ENCODE measurements at regions not wholly inside any gene's neighbourhood (a gene's known extent, or its start where the extent isn't known, plus 50 kb on each side); places are given as distances from the start of the nearest gene placed in this dataset.
A peak's percentile ranks its signal among the peaks of the same experiment; 100 is the strongest.

DNA sequence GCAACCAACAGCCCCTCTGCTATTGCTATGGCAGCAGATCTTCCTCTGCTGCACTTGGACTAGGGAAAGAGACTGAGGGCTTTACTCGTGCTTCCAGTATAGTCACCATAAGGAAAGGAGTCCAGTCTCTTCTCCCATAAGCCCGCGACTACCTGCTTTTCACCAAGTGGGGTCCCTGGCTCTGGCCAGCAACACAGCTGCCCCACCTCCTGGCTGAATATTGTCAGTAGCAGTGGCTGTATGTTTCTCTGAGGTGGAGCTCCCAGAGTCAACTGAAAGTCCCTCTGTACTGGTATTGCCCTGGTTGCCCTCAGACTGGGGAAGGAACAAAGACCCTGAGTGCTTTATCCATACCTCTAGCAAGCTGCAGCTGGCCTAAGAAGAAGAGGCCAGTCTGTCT lies 719.6 kb downstream of the SQOR start:
- Histone ChIP-seq H3K36me3 (no peaks in the 10 kb centered on the region), H3K9me3 (peaks cover 0 to 27% (median 6%) of the 10 kb centered on the region in 11 donors), H3K27me3 (no peaks in the 10 kb centered on the region), H3K4me1 (no peaks in the 10 kb centered on the region), H3K27ac (no peak overlapping the region), H3K4me3 (no peak overlapping the region)
- 94% methylated on average over 3 of the region's 3 CpGs for WGBS, 2 donors
- intact Hi-C loops (cut with DNase I): no loop called here
- DNase-seq: no peak
- no peak for ATAC-seq
- TF ChIP-seq, protein P1, sequence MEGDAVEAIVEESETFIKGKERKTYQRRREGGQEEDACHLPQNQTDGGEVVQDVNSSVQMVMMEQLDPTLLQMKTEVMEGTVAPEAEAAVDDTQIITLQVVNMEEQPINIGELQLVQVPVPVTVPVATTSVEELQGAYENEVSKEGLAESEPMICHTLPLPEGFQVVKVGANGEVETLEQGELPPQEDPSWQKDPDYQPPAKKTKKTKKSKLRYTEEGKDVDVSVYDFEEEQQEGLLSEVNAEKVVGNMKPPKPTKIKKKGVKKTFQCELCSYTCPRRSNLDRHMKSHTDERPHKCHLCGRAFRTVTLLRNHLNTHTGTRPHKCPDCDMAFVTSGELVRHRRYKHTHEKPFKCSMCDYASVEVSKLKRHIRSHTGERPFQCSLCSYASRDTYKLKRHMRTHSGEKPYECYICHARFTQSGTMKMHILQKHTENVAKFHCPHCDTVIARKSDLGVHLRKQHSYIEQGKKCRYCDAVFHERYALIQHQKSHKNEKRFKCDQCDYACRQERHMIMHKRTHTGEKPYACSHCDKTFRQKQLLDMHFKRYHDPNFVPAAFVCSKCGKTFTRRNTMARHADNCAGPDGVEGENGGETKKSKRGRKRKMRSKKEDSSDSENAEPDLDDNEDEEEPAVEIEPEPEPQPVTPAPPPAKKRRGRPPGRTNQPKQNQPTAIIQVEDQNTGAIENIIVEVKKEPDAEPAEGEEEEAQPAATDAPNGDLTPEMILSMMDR (IDR thresholded peaks at IDR 0.05): no peak

DNA sequence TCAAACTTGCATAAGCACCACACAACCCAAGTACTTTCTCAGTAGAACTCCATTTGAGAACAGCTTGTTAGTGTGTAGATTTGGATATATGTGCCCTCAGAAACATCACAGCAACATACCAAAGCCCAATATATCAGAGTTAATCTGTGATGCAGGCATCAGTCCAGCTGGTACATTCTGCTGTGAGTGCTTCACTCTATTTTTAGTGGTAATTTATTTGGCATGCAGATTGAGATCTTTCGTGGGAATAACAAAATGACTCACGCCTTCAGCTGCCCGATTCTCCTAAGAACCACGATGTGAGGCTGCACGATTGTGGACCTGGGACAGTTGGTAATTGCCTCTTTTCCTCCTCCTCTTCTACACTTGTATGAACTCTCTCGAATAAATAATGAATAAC lies 730.7 kb downstream of the SQOR start:
- WGBS, 2 donors: 61 to 67% methylated on average over 6 of the region's 6 CpGs
- DNase-seq: peak in 1 of 2 donors; percentile 6
- peak in 7 of 8 donors; percentile 31 to 92 (median 75) for ATAC-seq

DNA sequence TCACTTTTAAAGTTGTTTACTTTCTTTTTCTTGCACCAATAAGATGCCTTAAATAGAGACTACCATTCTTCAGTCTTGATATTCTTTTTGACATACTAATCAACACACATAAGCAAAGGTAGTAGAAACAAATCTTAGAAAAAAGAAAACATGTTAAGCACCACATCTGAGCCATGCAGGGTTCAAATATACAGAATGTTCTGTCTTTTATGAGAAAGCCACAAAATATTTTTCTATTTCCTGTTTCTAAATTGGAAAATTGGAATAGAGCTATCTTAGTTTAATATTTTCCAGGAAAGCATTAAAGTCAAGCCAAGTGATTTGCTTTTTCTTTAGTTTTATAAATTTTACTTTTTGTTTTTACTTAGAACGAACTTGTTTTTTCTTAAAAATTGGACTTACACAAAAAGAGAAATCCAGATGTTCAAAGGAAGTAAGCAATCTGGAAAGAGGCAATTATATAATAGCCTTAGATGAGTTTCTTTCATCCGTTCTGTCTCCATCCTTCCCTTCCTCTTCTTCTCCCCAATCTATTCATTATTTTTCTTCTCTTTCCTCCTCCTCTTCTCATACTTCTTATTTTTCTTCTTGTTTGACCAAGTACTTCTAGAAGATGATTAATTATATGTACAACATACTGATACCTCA lies 731.7 kb downstream of the SQOR start:
- 34 to 51% methylated on average over 2 of the region's 2 CpGs for WGBS, 2 donors

More for the DNA sequence above, 730.7 kb downstream of the SQOR start:
- H3K9me3 ChIP-seq: peaks cover 0 to 11% (median 0%) of the 10 kb centered on the region in 11 donors
- peak overlapping the region in 7 of 10 donors; percentile 4 to 75 (median 52) for H3K27ac ChIP-seq
- H3K4me3 ChIP-seq: peak overlapping the region in 5 of 10 donors; percentile 5 to 28 (median 22)
- intact Hi-C loops (cut with DNase I): no loop called here
- H3K27me3 ChIP-seq: no peaks in the 10 kb centered on the region
- H3K4me1 ChIP-seq: peaks cover 0 to 6% (median 0%) of the 10 kb centered on the region in 9 donors
- TF ChIP-seq, protein P1 (IDR thresholded peaks at IDR 0.05): no peak
- no peaks in the 10 kb centered on the region for H3K36me3 ChIP-seq

DNA sequence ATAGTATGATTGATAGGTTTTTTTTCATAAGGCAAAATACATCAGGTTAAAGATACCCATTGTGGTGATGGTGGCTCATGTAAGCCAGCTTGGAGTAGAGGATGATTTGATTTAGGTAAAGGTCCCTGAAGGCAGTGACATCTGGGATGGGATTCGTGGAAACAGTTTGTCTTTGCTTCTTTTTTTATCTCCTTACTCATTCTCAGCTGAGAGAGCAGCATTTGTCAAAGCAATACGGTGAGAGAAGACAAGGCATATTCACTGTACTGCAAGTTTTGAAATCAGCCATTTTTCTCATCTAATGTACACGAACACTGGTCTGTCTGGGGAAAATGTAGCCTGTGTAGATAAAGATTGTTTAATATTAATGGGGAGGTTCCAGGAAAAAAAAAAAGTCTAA lies 749.1 kb downstream of the SQOR start:
- Histone ChIP-seq H3K27ac (no peak overlapping the region), H3K27me3 (no peaks in the 10 kb centered on the region), H3K9me3 (peaks cover 0 to 6% (median 0%) of the 10 kb centered on the region in 11 donors), H3K36me3 (no peaks in the 10 kb centered on the region), H3K4me1 (no peaks in the 10 kb centered on the region), H3K4me3 (no peak overlapping the region)
- ATAC-seq (no peak), DNase-seq (no peak)
- TF ChIP-seq, protein P1 (IDR thresholded peaks at IDR 0.05): no peak
- WGBS, 2 donors: 62 to 69% methylated on average over 3 of the region's 3 CpGs
- intact Hi-C loops (cut with DNase I): no loop called here

More for the DNA sequence above, 731.7 kb downstream of the SQOR start:
- no peaks in the 10 kb centered on the region for H3K27me3 ChIP-seq
- H3K36me3 ChIP-seq: no peaks in the 10 kb centered on the region
- TF ChIP-seq, protein P1 (IDR thresholded peaks at IDR 0.05): no peak
- H3K27ac ChIP-seq: peak overlapping the region in 8 of 10 donors; percentile 4 to 75 (median 54)
- peak in 6 of 8 donors; percentile 44 to 89 (median 52) for ATAC-seq
- H3K4me1 ChIP-seq: peaks cover 0 to 6% (median 0%) of the 10 kb centered on the region in 9 donors
- DNase-seq: no peak
- intact Hi-C loops (cut with DNase I): no loop called here
- peaks cover 0 to 20% (median 7%) of the 10 kb centered on the region in 11 donors for H3K9me3 ChIP-seq
- H3K4me3 ChIP-seq: peak overlapping the region in 2 of 10 donors; percentile 22 to 25

Measured in heart right ventricle (tissue), 16 donors.